H1 (cell line): ENCODE measurements at regions not wholly inside any gene's neighbourhood (a gene's known extent, or its start where the extent isn't known, plus 50 kb on each side); places are given as distances from the start of the nearest gene placed in this dataset.

ENCODE experiments used
- POLR2A ChIP-seq, 2 experiments: IDR thresholded peaks; 1 replicate in 1 of 2; 2 replicates in 1 of 2; pipeline ENCODE4 v1.6.1; 2011; ENCODE audit warnings: low read depth in 2 of 2, low read length in 2 of 2, mild to moderate bottlenecking in 2 of 2; ENCODE audit errors: control extremely low read depth in 1 of 2
- POU5F1 ChIP-seq: IDR thresholded peaks from 2 replicates; pipeline ENCODE4 v1.6.1; 2011; ENCODE audit warnings: low read depth, mild to moderate bottlenecking, low read length, moderate library complexity
- ZNF274 ChIP-seq: IDR thresholded peaks from 2 replicates; pipeline ENCODE4 v1.7.0; 2012; ENCODE audit warnings: low read length, borderline replicate concordance; ENCODE audit errors: extremely low read depth

DNA sequence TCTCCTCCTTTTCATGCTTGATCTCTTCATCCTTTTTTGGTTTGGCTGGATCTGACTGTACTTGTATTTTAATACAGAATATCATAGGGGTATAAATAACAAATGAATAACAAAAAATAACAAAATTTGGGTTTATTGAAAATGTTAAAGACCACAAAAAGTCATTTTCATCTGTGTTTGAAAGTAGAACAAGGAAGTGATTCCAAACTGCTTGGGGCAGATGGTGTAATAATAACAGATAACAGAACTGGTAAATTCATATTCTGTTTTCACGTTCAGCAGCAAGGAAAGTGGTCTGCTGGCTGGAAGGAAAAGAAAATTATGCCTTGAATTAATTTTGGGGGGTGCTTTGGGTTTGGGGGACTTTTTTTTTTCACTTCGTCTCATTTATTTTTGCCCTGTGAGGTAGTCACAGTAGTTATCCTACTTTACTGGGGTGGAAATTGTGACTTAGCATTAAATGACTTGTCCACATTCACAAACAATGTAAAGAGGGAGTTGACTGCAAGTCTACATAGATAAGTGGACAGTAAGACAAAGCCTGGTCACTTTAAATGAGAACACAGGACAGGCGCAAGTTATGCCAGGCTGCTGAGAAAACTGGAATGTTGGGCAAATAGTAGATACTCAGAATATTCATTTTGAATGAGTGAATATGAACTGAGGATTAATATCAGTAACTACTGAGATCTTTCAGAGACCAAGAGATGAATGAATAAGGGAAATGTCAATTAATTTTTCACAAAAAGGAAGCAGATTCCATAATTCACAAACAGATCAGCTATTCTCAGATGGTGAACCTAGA, 193.9 kb upstream of the CITED2 start (continued):
- TF ChIP-seq POLR2A (IDR thresholded peaks at IDR 0.05; ENCODE audit: control extremely low read depth in 1 of 2, low read depth in 2 of 2, low read length in 2 of 2) (no peak), POU5F1 (no peak), ZNF274 (no peak)
